GM12875 (cell line): ENCODE measurements at regions not wholly inside any gene's neighbourhood (a gene's known extent, or its start where the extent isn't known, plus 50 kb on each side); places are given as distances from the start of the nearest gene placed in this dataset.

Source experiments
- H3K4me3 ChIP-seq: one replicate; pipeline ENCODE4 v1.5.1; 2011; ENCODE audit warnings: low read depth, low read length, control low read depth
- CTCF ChIP-seq: IDR thresholded peaks from 2 replicates; pipeline ENCODE4 v1.5.1; 2011; ENCODE audit warnings: low read depth, mild to moderate bottlenecking, control low read depth, inconsistent platforms, low read length, moderate library complexity, borderline replicate concordance; ENCODE audit not compliant: insufficient read depth

DNA sequence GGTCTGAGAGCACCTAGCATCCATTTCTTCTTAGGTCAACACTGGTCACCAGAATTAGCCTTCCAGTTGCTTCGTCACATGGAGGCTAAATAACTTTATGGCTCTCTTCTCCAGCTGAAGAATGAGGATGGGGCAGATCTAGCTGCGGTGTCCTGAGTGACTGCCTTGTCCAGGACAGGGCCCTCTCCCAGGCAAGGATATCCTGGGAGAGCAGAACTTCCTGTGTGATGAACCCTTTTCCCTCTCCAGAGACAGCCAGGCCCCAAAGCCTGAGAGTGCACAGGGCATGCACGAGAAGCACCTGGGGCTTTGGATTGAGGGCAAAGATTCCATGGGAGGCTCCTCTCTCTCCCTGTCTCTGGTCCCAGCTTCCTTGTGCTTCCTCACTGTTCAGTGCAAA lies 108.2 kb upstream of the MAMLD1 start:
- no peak overlapping the region for H3K4me3 ChIP-seq
- TF ChIP-seq CTCF, result no peak

- TF ChIP-seq CTCF, result no peak
- no peak overlapping the region for H3K4me3 ChIP-seq
These were observed 107.4 kb upstream of the MAMLD1 start for GRCh38 chrX:150255441-150256296.

GRCh38 chrX:150256297-150256650 lies 106.8 kb upstream of the MAMLD1 start:
- H3K4me3 ChIP-seq, result no peak overlapping the region
- no peak for TF ChIP-seq CTCF

GRCh38 chrX:150257353-150258175 lies 105.6 kb upstream of the MAMLD1 start:
- H3K4me3 ChIP-seq, result no peak overlapping the region
- TF ChIP-seq CTCF, result no peak

- TF ChIP-seq CTCF, result no peak
- no peak overlapping the region for H3K4me3 ChIP-seq
These were observed 105.0 kb upstream of the MAMLD1 start for GRCh38 chrX:150258176-150258425.

- no peak for TF ChIP-seq CTCF
These were observed 104.4 kb upstream of the MAMLD1 start for GRCh38 chrX:150258463-150259430.

More at GRCh38 chrX:150258463-150259430, 104.4 kb upstream of the MAMLD1 start:
- H3K4me3 ChIP-seq, result no peak overlapping the region
